K562 (cell line): ENCODE measurements at regions not wholly inside any gene's neighbourhood (a gene's known extent, or its start where the extent isn't known, plus 50 kb on each side); places are given as distances from the start of the nearest gene placed in this dataset.

Experiments used
- ATAC-seq: fragments of 200-7000 bp; cut with Tn5 transposase; 3 replicates; pipeline ENCODE4 v1.9.1; 2020; ENCODE audit warnings: moderate library complexity
- BruUV-seq: library from RNA; stranded (reverse); fragments of 400-500 nt; replicated peaks from 2 replicates; lab custom pipeline; 2021; lab: Mats Ljungman, UMichigan
- CTCF ChIA-PET: fragments of 300-600 bp; formaldehyde crosslinking; extraction: SDS; loops from one replicate; lab custom pipeline; 2021; ENCODE audit warnings: low intra/inter-chr PET ratio; lab: Yijun Ruan, JAX
- POLR2A ChIA-PET: fragments of 300-600, 350-650 bp; sonication (Branson Sonifier 250); formaldehyde crosslinking; extraction: SDS; loops from one replicate; lab custom pipeline; 2021; ENCODE audit warnings: antibody characterized with exemption, inconsistent platforms; lab: Yijun Ruan, JAX
- DNase-seq, 4 experiments: peaks; one replicate each; pipeline versions ENCODE4 v3.0.0 to v3.0.0-alpha.2; 2011 to 2018; ENCODE audit warnings: low spot score in 3 of 4, mixed read lengths in 3 of 4; ENCODE audit errors: extremely low read depth in 1 of 4
- FAIRE-seq: peaks from 2 replicates; lab custom pipeline; 2011; peaks lifted over from hg19 to GRCh38; lab: Jason Lieb, UNC
- H2AFZ ChIP-seq: 2 replicates; pipeline ENCODE4 v1.6.0; 2011; ENCODE audit warnings: low read depth, low read length, control low read depth, inconsistent platforms
- H3K27ac ChIP-seq: fragments of 200-600 bp; 3 replicates; pipeline ENCODE4 v1.8.0; 2011; ENCODE audit warnings: low read depth, mild to moderate bottlenecking, control low read depth, inconsistent platforms, low read length, moderate library complexity, mixed read lengths; ENCODE audit errors: extremely low read depth
- H3K27me3 ChIP-seq, 2 experiments: fragments of 300-600 bp in 1 of 2; 2 replicates in 1 of 2; 3 replicates in 1 of 2; pipeline versions ENCODE4 v1.6.0 to v1.8.0; 2011; ENCODE audit warnings: inconsistent platforms in 2 of 2, low read length in 2 of 2, mild to moderate bottlenecking in 1 of 2, mixed read lengths in 1 of 2, moderate library complexity in 1 of 2; ENCODE audit not compliant: control insufficient read depth in 2 of 2, insufficient read depth in 2 of 2
- H3K36me3 ChIP-seq: fragments of 300-600 bp; 3 replicates; pipeline ENCODE4 v1.8.0; 2011; ENCODE audit warnings: mild to moderate bottlenecking, low read length, inconsistent platforms; ENCODE audit not compliant: control insufficient read depth, insufficient read depth
- H3K4me1 ChIP-seq, 2 experiments: fragments of 200-600 bp in 1 of 2; replicated peaks in 1 of 2; 2 replicates in 1 of 2; 3 replicates in 1 of 2; pipeline versions ENCODE4 v1.5.1 to v1.8.0; 2011; ENCODE audit warnings: inconsistent platforms in 2 of 2, low read length in 2 of 2, mild to moderate bottlenecking in 1 of 2, mixed read lengths in 1 of 2, moderate library complexity in 1 of 2; ENCODE audit not compliant: control insufficient read depth in 2 of 2, insufficient read depth in 2 of 2
- H3K4me2 ChIP-seq: 2 replicates; pipeline ENCODE4 v1.6.1; 2011; ENCODE audit warnings: low read length, control low read depth, inconsistent platforms, mixed read lengths; ENCODE audit not compliant: insufficient read depth
- H3K4me3 ChIP-seq: fragments of 200-600 bp; sonication (generic), shearing (Covaris generic); 2 replicates; pipeline ENCODE4 v1.5.1; 2016; ENCODE audit warnings: control low read depth, inconsistent platforms
- H3K79me2 ChIP-seq: fragments of 200-600 bp; 3 replicates; pipeline ENCODE4 v1.8.0; 2011; ENCODE audit warnings: low read length, inconsistent platforms; ENCODE audit not compliant: control insufficient read depth, insufficient read depth
- H3K9ac ChIP-seq, 2 experiments: 2 replicates each; pipeline versions ENCODE4 v1.6.0 to v1.6.1; 2011; ENCODE audit warnings: low read depth in 2 of 2, low read length in 2 of 2, control low read depth in 1 of 2, inconsistent platforms in 1 of 2, mild to moderate bottlenecking in 1 of 2, mixed read lengths in 1 of 2; ENCODE audit not compliant: insufficient read depth in 1 of 2
- H3K9me1 ChIP-seq: one replicate; pipeline ENCODE4 v1.6.0; 2011; ENCODE audit warnings: inconsistent platforms, mild to moderate bottlenecking, low read length, moderate library complexity; ENCODE audit not compliant: control insufficient read depth, insufficient read depth
- H3K9me3 ChIP-seq: replicated peaks from 2 replicates; pipeline ENCODE4 v1.5.1; 2011; ENCODE audit warnings: low read depth, low read length, inconsistent platforms; ENCODE audit not compliant: control insufficient read depth, insufficient read depth
- H4K20me1 ChIP-seq: replicated peaks from 2 replicates; pipeline ENCODE4 v1.6.1; 2011; ENCODE audit warnings: low read length, inconsistent platforms, mixed read lengths; ENCODE audit not compliant: control insufficient read depth, insufficient read depth
- E2F4 ChIP-seq: sonication (generic); formaldehyde crosslinking; IDR thresholded peaks from 2 replicates; pipeline ENCODE4 v1.8.0; 2022; ENCODE audit warnings: mild to moderate bottlenecking, low read depth, missing genetic modification reagents
- EP300 ChIP-seq: IDR thresholded peaks from 2 replicates; pipeline ENCODE4 v1.6.1; 2012; ENCODE audit warnings: low read length, improper control_type of control experiment
- GABPB1 ChIP-seq: sonication (generic); formaldehyde crosslinking; IDR thresholded peaks from 2 replicates; pipeline ENCODE4 v1.8.0; 2022; ENCODE audit warnings: mild to moderate bottlenecking, missing genetic modification reagents
- KLF13 ChIP-seq: fragments of 450-650 bp; IDR thresholded peaks from 2 replicates; pipeline ENCODE4 v1.6.1; 2016; ENCODE audit warnings: missing genetic modification characterization, low read depth, mild to moderate bottlenecking, missing compliant biosample characterization, moderate library complexity, borderline replicate concordance
- NFXL1 ChIP-seq: fragments of 450-650 bp; formaldehyde crosslinking; IDR thresholded peaks from 2 replicates; pipeline ENCODE4 v1.4.0; 2021; ENCODE audit warnings: mild to moderate bottlenecking
- NFYB ChIP-seq: IDR thresholded peaks from 2 replicates; pipeline ENCODE4 v1.6.1; 2011; ENCODE audit warnings: mild to moderate bottlenecking, moderate library complexity; ENCODE audit not compliant: insufficient read length; ENCODE audit errors: extremely low read depth
- PHB2 ChIP-seq: fragments of 450-650 bp; IDR thresholded peaks from 2 replicates; pipeline ENCODE4 v1.6.1; 2017; ENCODE audit warnings: low read depth
- PRMT5 ChIP-seq: sonication (generic); formaldehyde crosslinking; IDR thresholded peaks from 2 replicates; pipeline ENCODE4 v1.5.0; 2020; ENCODE audit warnings: missing genetic modification reagents
- RCOR1 ChIP-seq, 2 experiments: IDR thresholded peaks; 2 replicates each; pipeline ENCODE4 v1.6.1; 2012; ENCODE audit warnings: low read depth in 2 of 2, low read length in 2 of 2, borderline replicate concordance in 1 of 2, improper control_type of control experiment in 1 of 2
- SRSF1 ChIP-seq: fragments of 200-400 bp; formaldehyde crosslinking; IDR thresholded peaks from 2 replicates; pipeline ENCODE4 v1.6.1; 2017; ENCODE audit warnings: mild to moderate bottlenecking, low read depth, low read length, moderate library complexity
- in situ Hi-C: fragments of 300-500 bp; cut with MboI; formaldehyde crosslinking; loops from 4 replicates; pipeline ENCODE4 v1.15.0; 2018; ENCODE audit warnings: inconsistent platforms, mixed read lengths
- intact Hi-C: fragments of 100-400 bp; cut with micrococcal nuclease; formaldehyde crosslinking; loops from 2 replicates; pipeline ENCODE4 v1.14.2; 2022
- TF ChIP-seq, protein P1 (sequence below): sonication (generic); formaldehyde crosslinking; IDR thresholded peaks from 2 replicates; pipeline ENCODE4 v1.5.0; 2020; ENCODE audit warnings: missing genetic modification reagents

- FAIRE-seq = no peak
Observed at GRCh38 chr1:55824251-55824640, 609.1 kb upstream of the USP24 start.

More at GRCh38 chr1:55824251-55824640, 609.1 kb upstream of the USP24 start:
- H3K4me3 ChIP-seq = no peak overlapping the region
- H3K9ac ChIP-seq = no peak overlapping the region
- H3K9me3 ChIP-seq = no peaks in the 10 kb centered on the region
- H3K79me2 ChIP-seq = no peaks in the 10 kb centered on the region
- in situ Hi-C loops = no loop called here
- H3K36me3 ChIP-seq = no peaks in the 10 kb centered on the region
- intact Hi-C loops = no loop called here
- no peak for TF ChIP-seq EP300
- TF ChIP-seq E2F4 (CRISPR knock-in tag) = no peak
- TF ChIP-seq GABPB1 (CRISPR knock-in tag) = no peak
- TF ChIP-seq RCOR1 (IDR thresholded peaks at IDR 0.05; ENCODE audit: borderline replicate concordance in 1 of 2, low read depth in 2 of 2, low read length in 2 of 2) = no peak
- TF ChIP-seq NFXL1 (CRISPR knock-in tag) = no peak
- TF ChIP-seq SRSF1 = no peak
- no peak for TF ChIP-seq PHB2
- TF ChIP-seq, protein P1, sequence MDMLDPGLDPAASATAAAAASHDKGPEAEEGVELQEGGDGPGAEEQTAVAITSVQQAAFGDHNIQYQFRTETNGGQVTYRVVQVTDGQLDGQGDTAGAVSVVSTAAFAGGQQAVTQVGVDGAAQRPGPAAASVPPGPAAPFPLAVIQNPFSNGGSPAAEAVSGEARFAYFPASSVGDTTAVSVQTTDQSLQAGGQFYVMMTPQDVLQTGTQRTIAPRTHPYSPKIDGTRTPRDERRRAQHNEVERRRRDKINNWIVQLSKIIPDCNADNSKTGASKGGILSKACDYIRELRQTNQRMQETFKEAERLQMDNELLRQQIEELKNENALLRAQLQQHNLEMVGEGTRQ (CRISPR knock-in tag) = no peak
- TF ChIP-seq KLF13 = no peak
- no peak for TF ChIP-seq NFYB
- no peak for TF ChIP-seq PRMT5 (CRISPR knock-in tag)
- ChIA-PET CTCF (no interaction called here), POLR2A (no interaction called here)
- no peak overlapping the region for H3K4me2 ChIP-seq
- no peaks in the 10 kb centered on the region for H4K20me1 ChIP-seq
- H2AFZ ChIP-seq = no peak overlapping the region
- no peaks in the 10 kb centered on the region for H3K9me1 ChIP-seq
- DNase-seq (no peak), ATAC-seq (no peak)
- no peaks in the 10 kb centered on the region for H3K4me1 ChIP-seq
- BruUV-seq = no TSS peak
- no peaks in the 10 kb centered on the region for H3K27me3 ChIP-seq
- H3K27ac ChIP-seq = no peak overlapping the region
